ENCODE measurements at regions not wholly inside any gene's neighbourhood (a gene's known extent, or its start where the extent isn't known, plus 50 kb on each side); places are given as distances from the start of the nearest gene placed in this dataset.

- TF ChIP-seq CTCF (IDR thresholded peaks at IDR 0.05), result no peak
- TF ChIP-seq POLR2A (IDR thresholded peaks at IDR 0.05), result no peak
Measured at GRCh38 chr11:33530815-33531214, 169.8 kb downstream of the C11orf91 start.

All from heart left ventricle (tissue), 13 donors.